Activated T-helper 9 cell treated with anti-CD3 and anti-CD28 coated beads, Interleukin-2, amount 50 U/mL, for 16 hours (primary cell): ENCODE measurements at regions not wholly inside any gene's neighbourhood (a gene's known extent, or its start where the extent isn't known, plus 50 kb on each side); places are given as distances from the start of the nearest gene placed in this dataset.

Source experiments
- DNase-seq: peaks from one replicate; pipeline ENCODE4 v3.0.0-alpha.2; 2020; ENCODE audit warnings: low read depth

DNA sequence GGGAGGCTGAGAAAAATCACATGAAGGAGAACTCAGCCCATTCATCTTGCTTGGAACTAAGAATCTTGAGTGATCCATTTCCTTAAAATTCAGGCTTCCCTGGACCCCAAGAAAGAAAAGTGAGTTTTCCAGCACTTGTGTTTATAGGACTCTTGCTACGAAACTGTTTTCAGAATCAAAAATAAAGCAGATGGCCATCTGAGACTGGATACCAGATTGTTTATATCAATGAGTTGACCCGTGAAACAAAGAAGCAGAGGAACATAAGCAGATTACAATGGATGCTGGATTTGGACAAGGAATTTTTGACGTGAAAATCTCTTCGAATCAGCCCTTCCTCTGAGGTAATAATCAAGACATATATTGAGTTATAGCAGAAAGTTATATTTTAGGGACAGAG lies 223.2 kb downstream of the SYK start:
- no peak for DNase-seq

- no peak for DNase-seq
Observed at GRCh38 chr9:91025856-91026255, 224.2 kb downstream of the SYK start.

GRCh38 chr9:91026266-91026665 lies 224.6 kb downstream of the SYK start:
- no peak for DNase-seq

DNA sequence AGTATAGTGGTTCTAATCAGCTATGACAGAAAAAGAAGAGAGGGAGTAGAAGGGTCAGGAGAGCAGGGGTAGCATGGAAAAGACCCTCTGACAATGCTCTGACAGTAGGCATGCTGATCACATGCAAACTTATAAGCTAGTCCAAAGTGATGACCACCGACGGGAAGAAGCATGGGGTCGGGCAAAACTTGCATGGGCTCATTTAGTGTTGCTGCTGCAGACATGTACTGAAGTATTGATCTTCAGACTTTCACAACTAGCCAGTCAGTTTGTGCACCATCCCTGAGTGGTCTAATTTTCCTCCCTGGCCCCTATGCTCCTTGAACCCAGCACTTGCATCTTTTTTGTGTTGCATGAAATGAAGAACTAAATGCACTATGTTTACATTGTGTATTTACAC lies 225.4 kb downstream of the SYK start:
- DNase-seq, result no peak

DNA sequence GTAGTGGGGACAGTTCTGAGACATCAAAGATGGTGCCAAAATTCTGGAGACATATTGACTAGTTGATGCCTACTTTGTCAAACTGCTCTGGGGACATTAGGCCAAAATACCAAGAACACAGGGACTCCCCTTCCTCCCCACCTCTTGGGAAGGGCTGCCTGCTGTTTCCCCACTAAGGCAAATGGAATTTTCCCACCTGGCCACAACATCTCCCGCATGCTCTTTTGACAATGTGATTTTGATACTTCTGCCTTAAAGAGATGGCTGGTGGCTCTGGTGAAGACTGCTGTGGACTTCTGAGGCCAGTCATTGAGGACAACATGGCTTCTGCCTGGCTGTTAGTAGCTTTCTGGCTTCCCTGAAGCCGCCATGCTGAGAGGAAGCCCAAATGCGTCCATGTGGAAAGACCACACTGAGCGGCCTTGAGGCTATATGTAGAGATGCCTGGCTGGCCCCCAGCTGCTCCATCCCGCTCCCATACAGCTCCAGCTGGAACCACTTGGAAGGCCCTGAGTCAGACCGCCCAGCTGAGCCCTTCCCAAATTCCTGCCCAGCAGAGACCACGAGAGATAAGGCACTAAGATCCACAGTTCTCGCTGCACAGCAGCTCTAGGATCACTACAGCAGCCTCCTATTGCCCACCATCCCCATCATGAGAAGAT lies 226.7 kb downstream of the SYK start:
- no peak for DNase-seq

DNA sequence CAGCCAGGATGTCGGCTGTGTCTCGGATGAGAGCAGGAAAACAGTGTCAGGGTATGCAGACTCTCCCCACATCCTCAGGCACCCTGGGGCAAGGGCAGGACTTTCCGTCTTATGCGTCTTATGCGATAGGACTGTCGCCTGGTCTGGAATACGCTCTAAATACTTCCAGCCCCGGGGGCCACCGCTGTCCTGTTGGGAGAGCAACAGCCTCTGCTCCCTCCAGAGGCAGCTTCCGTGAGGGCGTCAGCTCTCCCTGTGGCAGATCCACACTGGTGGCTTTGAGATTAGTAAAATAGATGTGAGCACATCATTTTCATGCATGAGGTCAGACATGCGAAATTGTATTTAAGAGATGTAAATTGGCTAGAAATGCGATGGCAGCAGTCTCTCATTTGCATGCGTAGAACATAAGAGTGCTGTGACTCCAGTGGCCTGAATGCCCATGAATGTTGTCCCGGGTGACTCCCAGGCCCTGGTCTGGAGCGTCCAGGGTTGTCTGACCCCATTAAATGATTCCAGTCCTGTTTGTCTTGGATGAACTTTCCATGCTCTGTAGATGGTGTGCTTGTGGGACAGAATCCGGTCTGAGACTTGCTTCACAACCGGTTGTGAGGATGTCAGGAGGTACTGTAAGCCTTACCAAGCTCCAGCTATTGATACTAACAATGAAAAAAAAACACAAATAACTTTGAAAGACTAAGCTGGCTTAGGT lies 228.2 kb downstream of the SYK start:
- DNase-seq, result no peak

- no peak for DNase-seq
Observed at GRCh38 chr9:91032121-91032531, 230.5 kb downstream of the SYK start.

DNA sequence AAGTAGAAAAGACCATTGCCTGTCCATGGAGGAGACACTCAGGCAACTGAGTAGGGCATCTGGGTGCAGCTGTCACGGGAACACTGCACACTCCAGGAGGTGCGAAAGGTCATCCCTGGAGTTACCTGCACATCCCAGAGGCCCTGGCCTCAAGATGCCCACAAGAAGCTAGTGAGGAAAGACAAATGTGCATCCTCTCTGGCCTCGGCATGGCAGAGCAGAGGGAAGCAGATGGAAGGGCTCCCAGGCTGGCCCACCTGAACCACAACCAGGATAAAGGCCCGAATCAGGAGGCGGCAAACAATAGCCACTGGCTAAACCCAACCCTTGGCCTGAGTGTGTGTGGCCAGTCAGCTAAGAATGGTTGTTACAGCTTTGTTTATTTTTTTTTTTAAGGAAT lies 231.7 kb downstream of the SYK start:
- no peak for DNase-seq

DNA sequence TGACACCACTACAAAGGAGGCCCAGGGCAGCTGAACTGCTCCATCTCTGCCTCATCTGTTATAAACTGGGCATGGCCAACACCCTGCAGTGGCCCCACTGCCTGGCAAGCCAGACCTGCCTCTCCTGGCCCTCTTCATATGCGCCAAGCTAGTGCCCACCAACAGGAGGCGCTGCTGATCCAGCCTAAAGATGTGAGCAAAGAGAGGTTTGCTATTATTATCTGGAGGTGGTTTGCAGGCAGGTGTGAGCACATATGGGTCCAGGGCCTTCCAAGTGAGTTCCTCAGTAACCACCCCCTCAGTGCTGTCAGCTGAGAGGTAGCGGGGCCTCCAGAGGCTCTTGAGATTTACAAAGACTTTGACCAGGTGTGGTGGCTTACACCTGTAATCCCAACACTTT lies 232.2 kb downstream of the SYK start:
- peak; percentile 61 for DNase-seq

GRCh38 chr9:91034521-91034920 lies 232.9 kb downstream of the SYK start:
- no peak for DNase-seq

DNA sequence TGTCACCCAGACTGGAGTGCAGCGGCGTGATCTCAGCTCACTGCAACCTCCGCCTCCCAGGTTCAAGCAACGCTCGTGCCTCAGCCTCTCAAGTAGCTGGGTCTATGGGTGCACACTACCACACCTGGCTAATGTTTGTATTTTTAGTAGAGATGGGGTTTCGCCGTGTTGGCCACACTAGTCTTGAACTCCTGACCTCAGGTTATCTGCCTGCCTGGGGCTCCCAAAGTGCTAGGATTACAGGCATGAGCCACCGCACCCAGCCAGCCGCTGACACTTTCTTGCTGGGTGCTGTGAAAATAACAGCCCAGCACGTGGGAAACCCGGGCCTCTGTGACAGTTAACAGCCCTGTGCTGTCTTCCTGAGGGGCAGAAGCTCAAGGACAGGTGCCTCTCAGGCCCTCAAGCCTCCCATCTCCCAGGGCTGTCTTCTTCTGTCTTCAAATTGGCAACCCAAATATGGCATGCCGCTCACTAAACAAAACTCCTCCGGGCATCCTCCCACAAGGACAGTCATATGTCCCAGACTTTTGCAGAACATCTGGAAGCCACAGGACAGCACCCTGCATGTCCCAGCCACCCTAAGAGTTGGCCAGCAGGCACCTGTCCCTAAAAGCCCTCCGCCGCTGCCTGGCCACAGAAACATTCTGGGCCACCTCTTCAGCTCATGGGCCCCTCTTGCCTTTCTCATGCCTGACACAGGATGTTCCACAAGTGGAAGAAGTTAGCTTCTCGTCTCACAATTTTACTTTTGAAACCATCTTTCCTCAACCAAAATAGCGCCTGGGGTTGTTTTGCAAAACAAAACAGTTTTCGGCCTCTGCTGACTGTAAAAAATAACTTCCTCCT lies 233.6 kb downstream of the SYK start:
- DNase-seq, result no peak

GRCh38 chr9:91035825-91036208 lies 234.2 kb downstream of the SYK start:
- no peak for DNase-seq

- no peak for DNase-seq
Observed at GRCh38 chr9:91036356-91036755, 234.7 kb downstream of the SYK start.

DNA sequence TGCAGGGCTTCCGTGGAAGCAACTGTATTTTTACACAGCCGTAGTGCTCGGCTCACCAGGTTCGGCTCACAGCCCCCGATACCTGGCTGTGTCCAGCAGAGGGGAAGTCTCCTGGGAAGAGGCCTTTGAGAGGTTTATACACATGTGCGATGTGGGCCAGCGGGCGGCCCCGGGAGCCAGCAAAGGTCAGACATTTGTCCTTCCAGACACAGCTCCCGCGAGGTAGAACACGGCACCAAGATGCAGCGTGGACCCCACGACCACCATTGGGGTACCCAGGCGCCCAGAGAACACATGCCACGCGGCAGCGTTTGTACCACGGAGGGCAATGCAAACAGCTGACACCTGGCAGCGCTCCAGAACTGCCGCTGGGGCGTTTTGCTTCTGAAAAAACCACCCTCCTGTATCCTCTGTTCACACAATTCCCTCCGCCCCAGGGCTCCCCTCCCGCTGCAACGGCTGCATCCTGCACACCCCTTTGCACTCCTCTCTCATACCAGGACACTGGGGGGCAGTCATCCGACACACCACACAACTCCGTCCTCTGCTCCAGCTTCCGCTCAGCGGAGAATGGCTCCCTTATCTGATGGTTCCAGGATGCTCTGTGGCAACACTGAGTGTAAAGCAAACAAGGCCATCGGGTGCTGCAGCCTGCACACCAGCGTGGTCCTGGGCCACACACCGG lies 235.3 kb downstream of the SYK start:
- peak; percentile 37 for DNase-seq

DNA sequence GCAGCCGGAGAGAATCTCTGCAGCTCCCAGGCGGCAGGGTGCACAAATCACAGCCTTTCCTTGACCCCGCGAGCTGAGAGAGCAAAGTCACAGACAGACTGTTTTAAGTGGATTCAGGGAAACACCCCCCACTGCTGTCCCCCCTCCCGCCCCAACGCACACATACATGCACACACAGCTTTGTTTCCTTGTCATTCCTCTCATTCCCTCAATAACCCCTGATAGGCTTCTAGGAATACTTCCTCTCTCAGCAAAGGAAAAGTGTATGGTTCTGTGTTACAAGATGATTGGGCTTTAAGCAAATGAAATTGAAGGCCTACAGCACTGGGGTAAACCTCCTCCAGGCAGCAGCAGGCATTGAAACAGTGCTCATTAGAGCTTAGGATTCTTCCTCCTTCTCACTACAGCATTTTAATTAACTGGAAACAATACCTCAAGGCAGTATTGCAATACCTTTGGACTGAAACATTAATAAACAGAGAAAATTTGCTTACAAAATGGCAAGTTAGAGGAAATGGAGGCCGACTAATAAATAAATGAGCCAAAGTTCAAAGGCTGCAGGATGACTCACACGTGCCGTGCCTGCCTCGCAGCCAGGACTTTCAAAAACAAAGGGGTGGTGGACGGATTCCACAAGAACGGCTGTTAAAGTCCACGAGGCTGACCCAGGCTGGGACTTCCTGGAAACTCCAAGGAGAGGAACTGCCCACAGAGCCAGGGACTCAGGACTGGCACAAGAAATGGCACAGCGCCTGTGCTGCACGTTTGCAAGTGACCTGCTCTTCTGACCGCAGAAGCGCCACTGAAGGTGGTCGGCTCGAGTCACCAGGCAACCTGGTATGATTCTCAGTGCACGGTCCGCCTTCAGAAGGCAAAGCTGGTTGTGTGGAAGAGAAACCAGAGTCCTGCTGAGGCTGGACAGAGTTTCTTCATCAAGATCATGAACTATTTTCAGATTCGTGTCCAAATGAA lies 236.2 kb downstream of the SYK start:
- DNase-seq, result no peak

DNA sequence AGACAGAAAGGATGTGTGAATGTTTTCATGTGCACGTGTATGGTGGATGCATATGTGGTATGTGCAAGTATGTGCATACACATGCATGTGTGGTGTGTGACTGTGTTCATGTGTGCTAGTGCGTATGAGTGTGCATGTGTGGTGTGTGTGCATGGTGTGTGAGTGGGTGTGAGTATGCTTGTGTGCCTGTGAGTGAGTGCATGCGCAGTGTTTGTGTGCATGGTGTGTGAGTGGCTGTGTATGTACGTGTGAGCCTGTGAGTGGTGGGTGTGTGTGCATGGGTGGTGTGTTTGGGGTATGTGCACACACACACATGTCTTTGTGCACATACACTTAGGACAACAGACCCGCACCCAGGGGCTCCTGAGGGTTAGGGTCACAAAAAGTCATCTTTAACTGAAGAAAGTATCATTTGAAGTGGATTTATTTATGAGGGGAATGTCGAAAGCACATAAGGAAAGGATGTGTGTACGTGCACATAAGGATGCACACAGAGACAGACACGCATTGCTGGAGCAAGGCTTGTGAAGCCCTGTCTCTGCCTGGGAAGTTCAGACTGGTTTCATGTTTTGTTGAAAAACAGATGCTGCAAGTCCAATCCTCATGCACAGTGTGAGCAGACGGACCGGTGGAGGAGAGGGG lies 237.0 kb downstream of the SYK start:
- no peak for DNase-seq

DNA sequence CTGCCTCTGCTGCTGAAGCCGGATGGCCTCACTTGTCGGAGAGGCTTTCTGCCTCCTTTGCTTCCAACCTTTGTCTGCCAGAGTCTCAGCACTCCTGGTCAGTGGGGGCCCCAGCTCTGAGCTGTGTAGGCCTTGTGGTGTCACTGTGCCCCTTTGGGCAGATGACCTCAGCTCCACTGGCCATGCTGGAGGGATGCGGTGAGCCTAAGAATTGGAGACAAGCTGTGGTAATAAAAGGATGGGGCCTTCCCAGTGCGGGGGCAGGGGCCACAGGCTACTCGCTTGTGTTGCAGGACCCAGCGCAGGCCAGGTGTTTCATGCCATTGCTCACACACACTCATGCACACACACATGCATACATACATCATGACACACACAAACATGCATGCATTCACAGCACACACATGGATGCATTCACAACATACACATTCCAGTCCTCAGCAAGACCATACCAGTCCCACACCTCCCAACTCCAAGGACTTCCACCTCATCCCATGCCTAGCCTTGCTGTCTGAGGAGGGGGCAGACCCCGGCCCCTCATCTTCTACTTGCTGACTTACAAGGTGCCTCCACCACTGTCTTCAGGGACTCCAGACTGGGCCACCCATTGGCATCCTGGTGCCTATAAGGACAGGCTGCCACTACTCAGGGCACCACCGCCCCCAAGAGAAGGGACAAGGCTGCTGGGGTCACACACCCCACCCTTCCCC lies 237.7 kb downstream of the SYK start:
- no peak for DNase-seq

- DNase-seq, result no peak
Observed at GRCh38 chr9:91039835-91040140, 238.2 kb downstream of the SYK start.

DNA sequence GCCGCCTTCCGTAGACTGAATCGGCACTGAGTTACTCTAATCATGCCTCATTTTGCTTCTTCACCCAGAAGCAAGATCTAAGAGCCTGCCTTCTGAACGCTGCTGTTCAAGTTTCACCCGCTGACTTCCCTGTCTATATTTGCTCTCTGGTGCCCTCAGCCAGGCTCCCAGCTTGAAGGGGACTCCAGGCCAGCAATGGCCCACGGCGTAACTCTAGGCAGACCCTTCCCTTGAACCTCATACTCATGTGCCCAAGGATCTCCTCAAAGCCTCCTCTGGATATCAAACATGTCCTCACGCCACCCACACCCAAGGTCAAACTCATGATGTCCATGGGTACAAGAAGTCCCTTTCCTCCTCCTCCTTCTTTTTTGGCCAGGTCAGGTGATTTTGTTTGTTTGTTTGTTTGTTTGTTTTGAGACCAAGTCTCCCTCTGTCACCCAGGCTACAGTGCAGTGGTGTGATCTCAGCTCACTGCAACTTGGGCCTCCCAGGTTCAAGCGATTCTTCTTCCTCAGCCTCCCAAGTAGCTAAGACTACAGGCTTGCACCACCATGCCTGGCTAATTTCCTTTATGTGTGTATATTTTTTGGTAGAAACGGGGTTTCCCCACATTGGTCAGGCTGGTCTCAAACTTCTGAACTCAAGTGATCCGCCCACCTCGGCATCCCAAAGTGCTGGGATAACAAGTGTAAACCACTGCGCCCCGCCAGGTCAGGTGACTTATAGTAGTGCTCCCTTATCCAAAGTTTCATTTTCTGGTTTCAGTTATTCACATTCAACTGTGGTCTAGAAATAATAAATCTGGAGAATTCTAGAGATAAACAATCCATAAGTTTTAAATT lies 239.0 kb downstream of the SYK start:
- no peak for DNase-seq
